ENCODE measurements at regions not wholly inside any gene's neighbourhood (a gene's known extent, or its start where the extent isn't known, plus 50 kb on each side); places are given as distances from the start of the nearest gene placed in this dataset.
"Not testable (repeated sequence)": the region's sequence is repeated elsewhere in the genome, so short reads cannot be mapped to it uniquely, and the experiment has no call there.

- Histone ChIP-seq H3K4me1 (ENCODE audit: control insufficient read depth, insufficient read depth, low read length) (no peaks in the 10 kb centered on the region), H3K36me3 (ENCODE audit: control insufficient read depth, insufficient read depth, low read length) (no peaks in the 10 kb centered on the region), H3K27me3 (ENCODE audit: control insufficient read depth, insufficient read depth, low read length) (no peaks in the 10 kb centered on the region), H3K9me3 (ENCODE audit: control insufficient read depth, insufficient read depth, low read length) (peaks cover 3% of the 10 kb centered on the region), H3K27ac (ENCODE audit: low read length) (no peak overlapping the region), H3K4me3 (ENCODE audit: low read length) (no peak overlapping the region)
- intact Hi-C loops (cut with micrococcal nuclease), result no loop called here
- peaks cover 0 to 2% of the 10 kb centered on the region in 2 donors for H3K9me3 Mint-ChIP-seq
- H3K27me3 Mint-ChIP-seq (ENCODE audit: low read depth in 2 of 2), result peaks cover 32 to 51% of the 10 kb centered on the region in 2 donors
- no peak overlapping the region for H3K27ac Mint-ChIP-seq
- WGBS (ENCODE audit: insufficient coverage), result 92% methylated on average over 1 of the region's 1 CpG
- peaks cover 13% of the 10 kb centered on the region for H3K36me3 Mint-ChIP-seq
- DNase-seq (no peak), ATAC-seq (no peak)
- no peak for TF ChIP-seq CTCF (IDR thresholded peaks at IDR 0.05)
- H3K4me1 Mint-ChIP-seq, result no peaks in the 10 kb centered on the region
- no peak overlapping the region for H3K4me3 Mint-ChIP-seq
These were observed 117.6 kb downstream of the ZNF467 start for GRCh38 chr7:149655784-149656183.

- H3K9me3 Mint-ChIP-seq, result peaks cover 0 to 2% of the 10 kb centered on the region in 2 donors
- Histone ChIP-seq H3K27me3 (ENCODE audit: control insufficient read depth, insufficient read depth, low read length) (no peaks in the 10 kb centered on the region), H3K27ac (ENCODE audit: low read length) (no peak overlapping the region), H3K9me3 (ENCODE audit: control insufficient read depth, insufficient read depth, low read length) (peaks cover 3% of the 10 kb centered on the region), H3K4me1 (ENCODE audit: control insufficient read depth, insufficient read depth, low read length) (no peaks in the 10 kb centered on the region), H3K36me3 (ENCODE audit: control insufficient read depth, insufficient read depth, low read length) (no peaks in the 10 kb centered on the region), H3K4me3 (ENCODE audit: low read length) (no peak overlapping the region)
- no peaks in the 10 kb centered on the region for H3K4me1 Mint-ChIP-seq
- no peak for DNase-seq
- peaks cover 13% of the 10 kb centered on the region for H3K36me3 Mint-ChIP-seq
- no peak for TF ChIP-seq CTCF (IDR thresholded peaks at IDR 0.05)
- no peak overlapping the region for H3K4me3 Mint-ChIP-seq
- intact Hi-C loops (cut with micrococcal nuclease), result no loop called here
- H3K27ac Mint-ChIP-seq, result no peak overlapping the region
- ATAC-seq, result no peak
- peaks cover 34 to 55% of the 10 kb centered on the region in 2 donors for H3K27me3 Mint-ChIP-seq (ENCODE audit: low read depth in 2 of 2)
- WGBS (ENCODE audit: insufficient coverage), result 0% methylated on average over 1 of the region's 1 CpG
These were observed 118.8 kb downstream of the ZNF467 start for GRCh38 chr7:149654588-149654987.

GRCh38 chr7:149650190-149650589 lies 123.2 kb downstream of the ZNF467 start:
- ATAC-seq; H3K9me3 ChIP-seq (ENCODE audit: control insufficient read depth, insufficient read depth, low read length); H3K27ac ChIP-seq (ENCODE audit: low read length); H3K4me3 Mint-ChIP-seq; H3K4me1 ChIP-seq (ENCODE audit: control insufficient read depth, insufficient read depth, low read length); H3K27me3 ChIP-seq (ENCODE audit: control insufficient read depth, insufficient read depth, low read length); H3K36me3 ChIP-seq (ENCODE audit: control insufficient read depth, insufficient read depth, low read length); H3K27ac Mint-ChIP-seq; H3K9me3 Mint-ChIP-seq; intact Hi-C loops (cut with micrococcal nuclease); H3K4me1 Mint-ChIP-seq; DNase-seq; H3K4me3 ChIP-seq (ENCODE audit: low read length): not testable (repeated sequence)
- Mint-ChIP-seq H3K27me3 (ENCODE audit: low read depth in 2 of 2) (peaks cover 45 to 70% of the 10 kb centered on the region in 2 donors), H3K36me3 (peaks cover 13% of the 10 kb centered on the region)
- 5% methylated on average over 3 of the region's 3 CpGs for WGBS (ENCODE audit: insufficient coverage)

- Histone ChIP-seq H3K9me3 (ENCODE audit: control insufficient read depth, insufficient read depth, low read length) (no peaks in the 10 kb centered on the region), H3K36me3 (ENCODE audit: control insufficient read depth, insufficient read depth, low read length) (no peaks in the 10 kb centered on the region), H3K4me1 (ENCODE audit: control insufficient read depth, insufficient read depth, low read length) (no peaks in the 10 kb centered on the region), H3K27ac (ENCODE audit: low read length) (no peak overlapping the region), H3K27me3 (ENCODE audit: control insufficient read depth, insufficient read depth, low read length) (no peaks in the 10 kb centered on the region), H3K4me3 (ENCODE audit: low read length) (no peak overlapping the region)
- no peaks in the 10 kb centered on the region for H3K36me3 Mint-ChIP-seq
- no peak overlapping the region for H3K27ac Mint-ChIP-seq
- peaks cover 28 to 38% of the 10 kb centered on the region in 2 donors for H3K27me3 Mint-ChIP-seq (ENCODE audit: low read depth in 2 of 2)
- no peak for ATAC-seq
- TF ChIP-seq CTCF (IDR thresholded peaks at IDR 0.05), result no peak
- no peaks in the 10 kb centered on the region for H3K9me3 Mint-ChIP-seq
- no peak overlapping the region for H3K4me3 Mint-ChIP-seq
- WGBS (ENCODE audit: insufficient coverage), result 83% methylated on average over 4 of the region's 4 CpGs
- no peak for DNase-seq
- intact Hi-C loops (cut with micrococcal nuclease), result no loop called here
- no peaks in the 10 kb centered on the region for H3K4me1 Mint-ChIP-seq
These were observed 128.6 kb downstream of the ZNF467 start for GRCh38 chr7:149644754-149645153.

All from natural killer cell (primary cell).